GM19397 (cell line): ENCODE measurements at regions not wholly inside any gene's neighbourhood (a gene's known extent, or its start where the extent isn't known, plus 50 kb on each side); places are given as distances from the start of the nearest gene placed in this dataset.
"Not testable (repeated sequence)": the region's sequence is repeated elsewhere in the genome, so short reads cannot be mapped to it uniquely, and the experiment has no call there.

Source experiments
- ATAC-seq: cut with Tn5 transposase; IDR thresholded peaks from one replicate; pipeline ENCODE4 v1.9.1; 2021; ENCODE audit warnings: mild to moderate bottlenecking, moderate library complexity; ENCODE audit not compliant: unreplicated experiment

DNA sequence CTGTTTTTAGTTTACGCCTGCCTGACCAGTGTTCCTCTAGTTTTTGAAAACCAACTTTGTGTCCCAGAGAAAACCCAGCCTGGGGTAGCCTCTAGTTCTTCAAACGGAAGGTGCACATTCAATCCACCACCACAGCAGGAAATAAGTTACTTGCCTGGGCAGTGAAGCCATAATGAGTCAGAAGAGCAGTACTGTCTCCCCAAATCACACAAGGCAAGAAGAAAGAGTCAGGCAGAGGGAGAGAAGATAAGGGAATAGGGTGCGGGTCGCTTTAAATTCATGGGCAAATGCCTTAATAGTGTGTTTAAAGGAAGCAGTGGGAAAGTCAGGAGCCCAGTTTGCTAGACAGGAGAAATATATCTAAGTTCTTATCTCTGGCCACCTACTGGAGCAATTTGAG lies 333.8 kb upstream of the GRIA3 start:
- ATAC-seq: no peak

DNA sequence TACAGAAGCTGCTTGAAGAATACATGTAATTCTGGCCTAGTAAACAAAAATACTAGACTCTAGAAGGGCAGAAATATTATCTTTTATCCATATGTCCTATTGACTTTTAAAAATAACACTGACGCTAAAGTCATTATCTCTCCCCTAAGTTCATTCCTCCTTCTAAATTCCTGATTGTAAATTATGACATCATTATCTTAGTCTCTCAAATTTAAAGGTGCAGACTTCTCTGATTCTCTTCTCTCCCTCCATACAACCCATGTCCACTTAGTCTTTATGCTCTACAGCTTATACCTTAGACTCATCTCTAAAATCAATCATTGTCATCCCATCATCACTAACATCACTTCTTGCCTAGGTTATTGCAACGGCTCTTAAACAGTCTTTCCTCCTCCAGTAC lies 327.9 kb upstream of the GRIA3 start:
- no peak for ATAC-seq

DNA sequence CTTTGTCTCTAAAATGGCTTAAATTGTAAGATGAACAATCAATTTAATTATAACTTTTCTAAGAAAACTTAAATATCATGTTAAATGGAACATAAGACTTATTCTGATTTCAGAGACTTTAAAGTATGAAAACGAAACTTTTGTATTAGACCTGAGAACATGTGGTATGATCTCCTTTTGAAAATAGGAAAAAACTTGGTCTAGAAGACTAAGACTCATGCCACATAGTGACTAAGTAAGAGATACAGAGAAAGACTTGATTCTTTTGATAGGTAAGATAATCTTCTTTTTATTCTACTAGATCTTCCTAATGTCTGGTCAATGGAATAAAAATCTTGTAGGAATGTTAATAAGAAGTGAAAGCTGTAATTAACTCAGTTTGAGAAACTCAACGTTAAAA lies 326.3 kb upstream of the GRIA3 start:
- ATAC-seq: no peak

DNA sequence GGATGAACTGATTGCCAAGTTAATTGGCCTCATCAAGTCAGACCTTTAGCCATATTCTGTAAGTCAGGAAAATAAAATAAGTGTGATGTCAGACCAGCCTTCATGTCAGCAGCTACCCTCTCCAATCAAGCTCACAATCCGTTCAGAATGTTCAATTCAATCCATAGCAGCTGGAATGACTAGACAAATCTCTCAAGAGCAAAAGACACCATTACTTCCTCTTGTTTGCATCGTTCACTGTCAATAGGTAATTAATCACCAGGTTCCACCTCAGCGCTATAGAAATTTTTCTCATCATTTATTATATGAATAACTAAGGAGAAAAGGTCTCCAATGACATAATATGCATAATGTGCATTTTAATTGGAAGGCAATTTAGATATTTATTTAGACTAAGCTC lies 321.0 kb upstream of the GRIA3 start:
- no peak for ATAC-seq

DNA sequence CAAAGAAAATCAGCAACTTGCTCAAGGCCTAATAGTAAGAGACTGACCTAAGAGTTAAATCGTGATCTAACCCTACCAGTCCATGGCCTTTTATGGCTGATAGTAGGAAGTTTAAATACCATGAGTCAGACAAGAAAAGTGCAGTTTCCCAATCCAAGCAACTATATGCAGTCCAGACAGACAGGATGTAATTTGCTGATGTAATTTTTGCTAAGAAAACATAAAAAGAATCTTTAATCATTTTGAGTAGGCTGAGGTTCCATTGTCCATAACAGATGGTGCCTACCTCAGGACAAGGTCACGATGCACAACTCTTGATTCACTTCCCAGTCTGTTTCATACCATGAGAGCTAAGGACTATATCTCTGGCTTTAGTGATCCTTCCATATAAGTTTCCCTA lies 317.5 kb upstream of the GRIA3 start:
- ATAC-seq: no peak

DNA sequence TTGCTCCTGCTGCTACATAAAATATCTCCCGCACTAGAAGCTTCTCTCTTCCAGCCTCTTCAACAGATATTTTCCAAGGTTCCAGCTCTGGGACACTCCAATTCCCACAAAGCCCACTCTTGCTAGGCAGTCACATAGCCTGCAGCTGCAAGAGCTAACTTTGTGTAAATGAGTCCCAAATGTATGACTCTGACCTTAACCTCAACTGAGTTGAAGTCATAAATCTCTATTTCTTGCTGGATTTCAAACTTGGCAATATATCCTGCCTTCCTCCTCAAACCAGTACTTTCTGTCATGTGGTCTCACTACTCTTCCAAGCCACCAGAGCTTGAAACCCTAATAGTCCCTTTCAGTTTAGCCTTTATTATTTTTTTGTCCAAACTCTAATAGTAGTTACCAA lies 315.4 kb upstream of the GRIA3 start:
- no peak for ATAC-seq

DNA sequence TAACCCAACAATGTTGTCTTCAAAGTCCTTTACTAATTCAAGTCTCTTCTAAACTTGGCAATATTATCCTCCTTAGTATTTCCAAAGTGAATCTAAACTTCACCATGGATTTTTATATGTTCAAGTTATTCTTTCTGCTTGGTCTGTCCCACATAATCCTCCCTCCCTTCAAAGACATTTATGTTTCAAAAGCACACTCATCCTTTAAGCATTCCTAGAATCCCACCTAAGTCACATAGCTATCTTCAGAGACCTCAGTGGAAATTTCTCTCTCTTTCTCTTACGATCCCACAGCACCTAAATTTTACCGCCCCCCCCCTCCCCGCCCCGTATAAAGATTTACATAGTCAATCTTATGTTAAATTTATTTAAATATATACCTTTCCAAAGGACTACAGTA lies 314.9 kb upstream of the GRIA3 start:
- no peak for ATAC-seq

DNA sequence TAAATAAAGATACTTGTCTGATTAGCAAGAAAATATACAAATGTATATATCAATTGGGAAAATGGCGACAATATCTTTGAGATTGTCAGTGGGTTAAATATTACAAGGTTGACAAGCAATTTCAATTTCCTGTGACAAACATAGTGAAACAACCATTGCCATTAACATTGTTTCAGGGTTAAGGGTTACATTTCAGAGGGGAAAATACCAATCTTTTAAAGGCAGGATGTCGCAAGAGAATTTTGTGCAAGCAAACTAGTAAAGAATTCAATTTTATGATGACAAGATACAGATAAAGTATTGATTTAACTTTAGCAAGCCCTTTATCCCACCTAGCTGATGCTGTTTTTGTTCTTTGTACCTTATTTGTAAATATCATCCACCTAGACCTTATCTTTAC lies 305.8 kb upstream of the GRIA3 start:
- ATAC-seq: no peak

DNA sequence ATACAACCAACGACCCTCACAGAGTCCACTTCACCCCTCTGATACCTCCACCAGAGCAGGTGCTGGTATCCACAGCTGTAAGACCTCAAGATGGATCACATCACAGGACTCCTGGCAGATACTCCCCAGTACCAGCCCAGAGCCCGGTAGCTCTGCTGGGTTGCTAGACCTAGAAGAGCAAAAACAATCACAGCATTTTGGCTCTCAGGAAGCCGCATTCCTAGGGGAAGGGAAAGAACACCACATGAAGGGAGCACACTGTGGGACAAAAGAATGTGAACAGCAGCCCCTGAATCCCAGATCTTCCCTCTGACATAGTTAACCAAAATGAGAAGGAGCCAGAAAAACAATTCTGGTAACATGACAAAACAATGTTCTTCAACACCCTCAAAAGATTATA lies 303.1 kb upstream of the GRIA3 start:
- no peak for ATAC-seq

DNA sequence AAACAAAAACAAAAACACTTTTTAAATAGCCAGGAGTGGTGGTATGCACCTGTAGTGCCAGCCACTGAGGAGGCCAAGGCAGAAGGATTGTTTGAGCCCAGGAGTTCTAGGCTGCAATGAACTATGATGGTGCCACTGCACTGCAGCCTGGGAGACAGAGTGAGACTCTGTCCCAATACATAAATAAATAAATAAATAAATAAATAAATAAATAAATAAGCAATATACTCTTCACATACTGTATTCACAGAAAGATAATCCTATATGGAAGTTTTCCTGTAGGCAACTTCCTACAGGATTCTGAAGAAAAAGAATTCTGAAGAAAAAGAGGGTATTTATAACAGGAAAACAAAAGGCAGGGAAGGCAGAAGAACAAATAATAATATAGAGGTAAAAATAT lies 293.3 kb upstream of the GRIA3 start:
- ATAC-seq: no peak

DNA sequence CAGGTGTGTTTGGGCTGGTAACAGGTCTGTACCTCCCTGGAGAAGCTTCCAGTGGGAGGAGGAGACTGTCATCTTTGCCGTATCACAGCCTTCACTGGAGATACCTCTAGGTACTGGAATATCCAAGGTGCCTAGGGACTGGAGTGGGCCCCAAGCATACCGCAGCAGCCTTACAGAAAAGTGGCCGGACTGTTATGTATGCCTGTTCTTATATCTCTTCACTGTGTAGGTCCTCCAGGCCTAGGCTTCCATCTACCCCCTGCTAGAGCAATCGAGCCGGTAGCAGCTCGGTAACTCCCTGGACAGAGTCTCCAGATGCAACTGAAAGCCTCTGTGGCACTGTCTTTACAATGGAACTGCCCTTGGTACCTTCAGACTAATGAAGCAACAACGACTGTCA lies 277.4 kb upstream of the GRIA3 start:
- ATAC-seq: no peak

DNA sequence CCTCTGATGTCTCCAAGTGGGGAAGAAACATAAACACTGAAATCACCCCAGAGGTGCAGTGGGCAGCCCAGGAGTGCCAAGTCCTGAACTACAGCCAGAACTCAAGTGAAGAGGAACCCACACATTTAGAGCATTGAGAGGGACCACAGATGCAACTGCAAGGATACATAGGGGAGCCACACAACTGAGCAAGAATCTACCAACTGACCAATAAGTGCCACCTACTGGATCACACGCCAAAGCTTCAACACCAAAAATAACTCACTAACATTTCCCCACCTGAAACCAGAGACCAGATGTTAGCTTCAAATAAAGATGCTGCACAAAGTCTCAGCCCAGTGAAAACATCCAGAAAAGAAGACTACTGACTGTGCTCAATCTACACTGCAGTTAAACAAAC lies 276.7 kb upstream of the GRIA3 start:
- ATAC-seq: no peak

DNA sequence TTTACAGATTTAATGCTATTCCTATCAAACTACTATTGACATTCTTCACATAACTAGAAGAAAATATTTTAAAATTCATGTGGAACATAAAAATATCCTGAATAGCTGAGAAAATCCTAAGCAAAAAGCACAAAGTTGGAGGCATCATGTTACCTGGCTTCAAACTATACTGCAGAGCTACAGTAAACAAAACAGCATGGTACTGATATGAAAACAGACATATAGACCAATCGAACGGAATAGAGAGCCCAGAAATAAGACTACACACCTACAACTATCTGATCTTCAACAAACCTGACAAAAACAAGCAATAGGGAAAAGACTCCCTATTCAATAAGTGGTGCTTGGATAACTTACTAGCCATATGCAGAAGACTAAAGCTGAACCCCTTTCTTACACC lies 273.4 kb upstream of the GRIA3 start:
- ATAC-seq: no peak

DNA sequence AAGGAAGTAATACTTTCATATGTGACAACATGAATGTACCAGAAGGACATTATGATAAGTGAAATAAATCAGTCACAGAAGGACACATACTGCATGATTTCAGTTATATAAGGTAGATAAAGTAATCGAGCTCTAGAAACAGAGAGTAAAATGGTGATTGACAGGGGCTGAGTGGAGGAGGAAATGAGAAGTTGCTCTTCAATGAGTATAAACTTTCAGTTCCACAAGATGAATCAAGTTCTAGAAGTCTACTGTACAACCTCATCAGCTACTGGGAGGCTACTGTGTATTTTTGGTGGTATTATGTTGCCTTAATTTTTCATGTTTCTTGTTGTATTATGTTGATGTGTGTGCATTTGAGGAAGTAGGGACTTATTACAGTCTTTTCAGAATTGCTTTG lies 270.9 kb upstream of the GRIA3 start:
- no peak for ATAC-seq

DNA sequence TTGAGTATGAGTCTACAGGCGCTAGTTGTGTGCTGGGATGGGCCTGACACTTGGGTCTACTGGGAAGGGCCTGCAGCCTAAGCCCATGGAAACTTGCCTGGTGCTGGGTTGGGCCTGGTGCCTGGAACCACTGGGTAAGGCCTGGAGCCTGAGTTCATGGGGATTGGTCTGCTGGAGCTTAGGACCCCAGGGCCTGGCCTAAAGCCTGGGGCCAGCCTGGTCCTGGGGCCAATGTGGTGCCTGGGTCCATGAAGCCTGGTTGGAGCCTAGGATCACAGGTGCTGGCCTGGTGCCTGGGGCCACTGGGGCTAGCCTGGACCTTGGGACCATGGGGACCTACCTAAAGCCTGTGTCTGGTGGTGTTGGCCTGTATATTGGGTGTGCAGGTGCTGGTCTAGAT lies 270.3 kb upstream of the GRIA3 start:
- ATAC-seq: no peak

DNA sequence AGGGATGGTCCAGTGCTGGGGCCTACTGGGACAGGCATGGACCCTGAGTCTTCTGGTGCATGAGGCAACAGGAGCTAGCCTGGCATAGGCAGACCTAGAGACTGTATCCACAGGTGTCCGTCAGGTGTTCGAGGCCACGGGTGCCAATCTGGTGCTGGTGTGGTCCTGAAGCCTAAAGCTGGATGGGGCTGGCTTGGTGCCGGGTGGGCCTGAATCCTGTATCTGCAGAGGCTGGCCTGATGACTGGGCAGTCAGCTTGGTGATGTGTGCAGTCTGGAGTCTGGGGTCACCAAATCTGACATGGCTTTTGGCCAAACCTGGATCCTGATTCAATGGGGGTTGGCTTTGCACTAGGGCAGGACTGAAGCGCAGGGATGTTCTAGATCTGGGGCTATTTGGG lies 269.8 kb upstream of the GRIA3 start:
- no peak for ATAC-seq

DNA sequence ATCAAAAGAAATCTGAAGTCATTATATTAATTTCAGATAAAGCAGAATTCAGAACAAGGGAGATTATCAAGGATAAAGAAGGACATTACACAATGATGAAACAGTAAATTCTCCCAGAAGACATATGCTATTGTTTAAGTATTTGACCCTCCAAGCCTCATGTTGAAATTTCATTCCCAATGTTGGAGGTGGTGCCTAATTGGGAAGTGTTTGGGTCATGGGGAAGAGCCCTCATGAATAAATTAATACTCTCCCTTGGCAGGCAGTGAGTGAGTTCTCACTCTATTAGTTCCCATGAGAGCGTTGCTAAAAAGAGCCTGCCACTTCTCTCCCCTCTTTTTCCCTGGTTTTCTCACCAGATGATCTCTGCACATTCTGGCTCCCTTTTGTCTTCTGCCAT lies 249.9 kb upstream of the GRIA3 start:
- no peak for ATAC-seq

DNA sequence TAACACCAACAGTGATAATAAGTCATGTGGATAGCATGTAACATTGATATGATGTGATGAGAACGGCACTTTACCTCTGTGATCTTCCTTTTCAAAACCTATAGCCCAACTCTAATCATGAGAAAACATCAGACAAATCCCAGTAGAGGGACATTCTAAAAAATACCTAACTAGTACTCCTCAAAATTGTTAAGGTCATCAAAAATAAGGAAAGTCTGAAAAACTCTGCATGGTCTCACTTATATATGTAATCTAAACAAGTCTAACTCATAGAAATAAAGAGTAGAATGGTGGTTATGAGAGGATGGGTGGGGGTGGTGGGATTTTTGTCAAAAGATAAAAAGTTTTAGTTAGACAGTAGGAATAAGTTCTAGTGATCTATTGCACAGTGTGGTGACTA lies 243.9 kb upstream of the GRIA3 start:
- ATAC-seq: no peak

DNA sequence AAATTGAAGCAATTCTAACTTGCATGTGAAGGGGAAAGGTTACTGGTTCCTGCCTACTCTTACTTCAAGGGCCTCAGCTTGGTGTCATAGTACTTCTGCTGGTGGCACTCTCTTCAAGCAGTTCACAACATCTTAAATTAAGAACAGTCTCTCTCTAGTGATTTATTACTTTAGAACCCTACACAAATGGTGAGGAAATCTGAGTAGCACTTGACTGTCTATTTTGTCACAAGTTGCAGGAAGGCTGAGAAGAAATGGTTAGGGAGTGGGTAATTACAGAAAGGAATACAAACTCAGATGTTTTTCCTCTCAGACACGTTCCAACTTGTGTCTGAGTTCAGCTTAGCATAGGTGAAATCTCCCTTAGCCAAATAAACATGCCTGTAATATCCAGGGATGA lies 242.3 kb upstream of the GRIA3 start:
- no peak for ATAC-seq

DNA sequence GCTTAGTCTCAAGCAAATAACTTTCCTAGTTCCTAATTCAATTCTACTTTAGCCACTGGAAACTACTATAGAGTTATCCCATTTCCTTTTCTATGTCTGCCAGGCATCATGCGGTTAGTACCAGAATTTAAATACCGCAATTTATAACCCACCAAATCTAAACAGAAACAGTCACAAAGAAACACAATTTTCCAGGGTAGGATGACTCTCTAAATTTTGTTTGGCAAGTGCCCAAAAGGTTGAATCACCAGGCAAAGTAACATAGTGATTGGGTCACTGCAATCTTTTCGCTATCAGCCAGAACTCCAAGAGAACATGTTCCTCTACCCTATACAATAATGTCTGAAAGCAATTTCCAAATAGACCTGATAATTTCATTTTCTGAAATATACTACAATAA lies 240.2 kb upstream of the GRIA3 start:
- no peak for ATAC-seq

DNA sequence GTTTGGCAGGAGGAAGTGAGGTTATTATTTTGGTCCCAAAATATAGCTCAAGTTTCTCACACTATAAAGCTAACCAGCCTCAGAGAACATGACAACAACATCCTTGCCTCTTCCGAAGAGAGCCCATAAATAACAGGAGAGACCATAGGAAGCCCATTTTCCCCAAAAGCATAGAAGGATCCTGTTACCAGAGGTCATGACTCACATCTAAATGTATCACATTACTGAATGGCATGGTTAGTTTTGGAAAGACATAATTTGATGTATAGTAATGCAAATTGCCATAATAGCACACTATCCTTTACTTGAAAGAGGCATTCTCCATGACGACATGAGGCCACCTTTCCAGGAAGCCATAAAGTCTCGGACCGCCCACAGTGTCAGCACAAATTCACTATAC lies 238.8 kb upstream of the GRIA3 start:
- no peak for ATAC-seq

DNA sequence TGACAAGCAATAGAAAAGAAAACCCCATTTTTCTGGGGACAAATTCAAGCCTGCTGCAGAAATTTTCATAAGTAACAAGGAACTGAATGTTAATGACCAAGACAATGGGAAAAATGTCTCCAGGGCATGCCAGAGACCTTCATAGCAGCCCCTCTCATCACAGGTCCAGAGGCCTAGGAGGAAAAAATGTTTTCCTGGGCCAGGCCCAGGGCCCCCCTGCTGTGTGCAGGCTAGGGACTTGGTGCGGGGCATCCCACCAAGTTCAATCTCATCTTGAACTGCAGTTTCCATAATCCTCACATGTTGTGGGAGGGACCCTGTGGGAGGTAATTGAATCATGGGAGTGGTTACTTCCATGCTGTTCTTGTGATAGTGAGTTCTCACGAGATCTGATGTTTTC lies 211.5 kb upstream of the GRIA3 start:
- no peak for ATAC-seq

DNA sequence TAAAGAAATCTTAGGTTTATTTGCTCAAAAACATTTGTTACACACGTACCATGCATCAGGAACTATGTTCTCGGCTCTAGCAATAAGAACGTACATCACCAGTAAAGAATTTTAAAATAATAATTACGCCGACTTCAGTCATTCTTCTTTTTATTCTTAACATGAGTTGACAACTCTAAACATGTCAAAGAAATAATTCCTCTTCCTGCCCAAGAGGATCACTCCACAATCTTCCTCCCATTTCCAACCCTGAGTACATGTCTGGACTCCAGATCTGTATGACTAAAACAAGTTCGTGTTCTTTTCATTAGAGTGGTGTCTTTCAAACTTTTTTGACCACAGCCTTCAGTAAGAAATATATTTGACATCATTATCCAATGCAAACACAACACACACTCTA lies 201.6 kb upstream of the GRIA3 start:
- ATAC-seq: no peak

DNA sequence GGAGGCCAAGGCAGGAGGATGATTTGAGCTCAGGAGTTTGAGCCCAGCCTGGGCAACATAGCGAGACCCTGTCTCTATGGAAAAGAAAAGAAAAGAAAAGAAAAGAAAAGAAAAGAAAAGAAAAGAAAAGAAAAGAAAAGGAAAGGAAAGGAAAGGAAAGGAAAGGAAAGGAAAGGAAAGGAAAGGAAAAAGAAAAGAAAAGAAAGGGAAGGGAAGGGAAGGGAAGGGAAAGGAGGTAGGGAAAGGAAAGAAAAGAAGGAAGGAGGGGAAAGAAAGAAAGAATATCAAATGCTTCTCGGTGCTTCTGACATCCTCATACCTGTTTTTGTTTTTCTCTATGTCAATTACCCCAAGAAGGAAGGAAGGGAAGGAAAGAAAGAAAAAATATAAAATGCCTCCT lies 181.2 kb upstream of the GRIA3 start:
- not testable (repeated sequence) for ATAC-seq
